GM21447 (cell line): ENCODE measurements at regions not wholly inside any gene's neighbourhood (a gene's known extent, or its start where the extent isn't known, plus 50 kb on each side); places are given as distances from the start of the nearest gene placed in this dataset.

Experiments
- ATAC-seq: cut with Tn5 transposase; IDR thresholded peaks from one replicate; pipeline ENCODE4 v1.9.1; 2021; ENCODE audit not compliant: unreplicated experiment

DNA sequence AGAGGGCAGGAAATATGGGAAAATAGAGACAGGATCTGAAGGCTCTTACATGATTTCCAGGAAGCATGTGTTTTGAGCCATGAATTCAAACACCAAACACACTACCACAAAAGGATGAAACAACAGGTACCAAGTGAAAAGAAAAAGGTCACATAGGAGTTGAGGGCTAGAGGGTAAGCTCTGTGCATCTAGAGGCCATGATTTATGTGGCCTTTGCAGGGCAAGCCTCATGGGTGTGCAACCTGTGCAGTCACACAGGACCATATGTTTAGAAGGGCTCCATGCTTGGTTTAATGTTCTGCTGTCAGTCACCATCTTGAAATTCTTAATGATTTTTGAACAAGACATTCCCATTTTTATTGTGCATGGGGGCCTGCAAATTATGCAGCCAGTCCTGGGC lies 134.5 kb upstream of the CCDC68 start:
- ATAC-seq, result no peak

DNA sequence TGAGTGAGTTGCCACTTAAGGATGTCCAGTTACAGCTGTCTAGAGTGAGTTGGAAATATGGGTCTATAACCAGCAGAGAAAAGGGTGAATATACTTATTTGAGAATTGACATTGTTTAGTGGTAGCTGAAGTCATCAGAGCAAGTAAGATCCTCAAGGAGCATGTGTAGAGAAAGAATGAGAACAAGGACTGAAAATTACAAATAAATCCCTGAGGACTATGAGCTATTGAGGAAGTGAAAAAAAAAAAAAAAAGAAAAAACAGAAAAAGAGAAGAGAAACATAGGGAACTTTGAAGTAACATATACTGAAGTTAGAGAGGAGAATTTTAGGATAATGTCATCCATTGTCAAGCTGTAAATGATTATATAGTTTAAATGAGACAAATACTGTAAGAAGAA lies 134.0 kb upstream of the CCDC68 start:
- ATAC-seq, result no peak

DNA sequence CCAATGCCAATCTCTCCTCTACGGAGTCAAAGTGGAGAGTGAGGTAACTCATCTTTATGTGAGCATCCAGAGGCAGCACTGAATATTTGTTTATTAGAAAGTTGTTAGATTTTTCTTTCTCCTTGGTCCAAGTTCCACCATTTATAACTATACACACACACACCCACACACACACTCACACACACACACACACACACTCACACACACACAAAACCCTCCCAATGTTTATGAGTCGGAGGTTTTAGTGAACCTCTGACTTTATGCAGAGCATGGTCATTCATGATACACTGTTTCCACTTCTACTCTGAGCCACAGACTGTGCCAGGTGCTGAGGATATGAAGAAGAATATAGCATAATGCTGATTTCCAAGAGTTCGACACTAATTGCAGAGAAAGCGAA lies 132.9 kb upstream of the CCDC68 start:
- ATAC-seq, result no peak

DNA sequence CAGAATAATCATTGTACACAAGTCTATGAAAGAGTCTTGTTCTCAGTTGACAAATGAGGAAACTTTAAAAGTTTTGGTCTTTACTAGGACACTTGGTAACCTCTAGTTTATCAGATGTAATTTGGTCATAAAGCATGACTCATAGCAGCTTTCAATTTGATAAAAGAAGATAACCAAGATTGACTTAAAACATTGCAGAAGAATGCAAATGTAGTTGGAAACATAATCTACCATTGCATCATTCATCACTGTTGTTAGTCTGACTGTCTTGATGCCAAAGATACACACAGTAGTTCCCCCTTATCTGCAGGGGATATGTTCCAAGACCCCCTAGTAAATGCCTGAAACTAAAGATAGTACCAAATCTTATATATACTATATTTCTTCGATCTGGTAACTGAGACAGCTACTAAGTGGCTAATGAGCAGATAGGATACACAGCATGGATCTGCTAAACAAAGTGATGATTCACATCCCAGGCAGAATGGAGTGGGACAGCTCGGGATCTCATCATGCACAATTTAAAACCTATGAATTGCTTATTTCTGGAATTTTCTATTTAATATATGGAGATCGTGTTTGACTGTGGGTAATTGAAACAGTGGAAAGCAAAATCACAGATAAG lies 131.4 kb upstream of the CCDC68 start:
- no peak for ATAC-seq

DNA sequence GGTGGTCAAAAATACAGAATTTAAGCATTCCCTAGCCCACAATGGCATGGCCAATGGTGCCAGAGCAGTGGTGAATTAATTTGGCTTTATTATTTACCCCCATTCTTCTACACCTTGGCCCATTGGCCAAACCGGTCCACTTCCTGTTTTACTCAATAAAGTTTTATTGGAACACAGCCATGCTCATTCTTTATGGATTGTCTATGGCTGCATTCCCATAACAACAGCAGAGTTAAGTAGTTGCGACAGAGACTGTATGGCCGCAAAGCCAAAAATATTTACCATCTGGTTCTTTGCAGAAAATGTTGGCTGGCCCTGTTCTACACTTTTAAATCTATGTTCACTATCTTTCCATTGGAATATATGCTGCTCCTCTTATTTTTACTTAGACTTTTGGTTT lies 130.3 kb upstream of the CCDC68 start:
- ATAC-seq, result no peak

DNA sequence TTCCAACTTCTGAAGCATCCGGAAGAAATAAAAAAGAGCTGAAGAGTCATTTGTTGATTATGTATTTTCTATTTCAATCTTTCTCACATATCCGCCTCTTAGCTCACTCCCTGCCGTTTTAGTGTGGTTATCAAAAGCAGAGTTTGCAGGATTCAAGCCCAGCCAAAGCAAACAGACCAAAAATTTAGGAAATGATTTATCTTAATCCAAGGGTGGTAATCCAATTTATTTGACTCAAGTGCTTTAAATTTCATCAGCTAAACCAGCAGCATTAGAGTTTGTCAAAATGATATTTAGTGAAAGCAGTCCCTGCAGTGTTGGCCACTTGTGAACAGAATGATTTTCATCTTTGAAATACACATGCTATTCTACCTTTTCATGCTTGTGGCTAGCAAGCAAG lies 129.3 kb upstream of the CCDC68 start:
- ATAC-seq, result no peak

DNA sequence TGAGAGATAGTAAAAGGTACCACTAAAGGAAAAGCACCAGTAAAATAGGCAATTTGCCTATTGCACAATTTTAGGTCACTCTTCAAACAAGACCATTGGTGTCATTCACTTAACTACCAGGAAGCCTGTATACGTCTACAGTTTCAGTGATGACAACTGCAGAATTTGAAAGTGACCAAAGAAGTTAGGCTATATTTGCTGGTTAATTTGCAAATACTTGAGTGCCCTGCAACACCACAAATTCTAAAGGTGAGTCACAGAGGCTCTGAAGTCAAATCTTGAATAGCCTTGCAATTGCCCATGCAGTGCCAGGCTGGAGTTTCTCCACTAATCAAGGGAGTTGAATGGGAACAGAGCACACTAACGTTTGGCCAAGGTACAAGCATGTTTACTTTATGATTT lies 128.7 kb upstream of the CCDC68 start:
- no peak for ATAC-seq

DNA sequence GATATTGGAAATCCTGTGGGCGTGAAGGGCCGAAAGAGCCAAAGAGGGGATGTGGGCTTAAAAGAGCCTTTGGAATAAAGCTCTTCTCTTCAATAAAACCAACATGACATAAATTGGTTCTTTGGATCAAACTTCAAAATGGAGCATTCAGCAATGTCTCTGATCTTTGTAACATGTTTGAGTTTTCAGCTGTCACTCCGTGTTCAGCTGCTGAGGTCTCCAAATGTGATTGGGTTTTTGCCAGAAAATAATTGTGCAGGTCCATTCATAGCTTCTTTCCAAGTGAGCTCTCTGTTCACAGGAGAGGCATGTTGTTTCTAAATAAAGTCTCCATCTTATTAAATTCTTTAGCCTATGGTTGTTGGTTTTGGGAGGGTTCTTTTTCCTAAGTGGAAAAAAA lies 127.6 kb upstream of the CCDC68 start:
- ATAC-seq, result no peak

DNA sequence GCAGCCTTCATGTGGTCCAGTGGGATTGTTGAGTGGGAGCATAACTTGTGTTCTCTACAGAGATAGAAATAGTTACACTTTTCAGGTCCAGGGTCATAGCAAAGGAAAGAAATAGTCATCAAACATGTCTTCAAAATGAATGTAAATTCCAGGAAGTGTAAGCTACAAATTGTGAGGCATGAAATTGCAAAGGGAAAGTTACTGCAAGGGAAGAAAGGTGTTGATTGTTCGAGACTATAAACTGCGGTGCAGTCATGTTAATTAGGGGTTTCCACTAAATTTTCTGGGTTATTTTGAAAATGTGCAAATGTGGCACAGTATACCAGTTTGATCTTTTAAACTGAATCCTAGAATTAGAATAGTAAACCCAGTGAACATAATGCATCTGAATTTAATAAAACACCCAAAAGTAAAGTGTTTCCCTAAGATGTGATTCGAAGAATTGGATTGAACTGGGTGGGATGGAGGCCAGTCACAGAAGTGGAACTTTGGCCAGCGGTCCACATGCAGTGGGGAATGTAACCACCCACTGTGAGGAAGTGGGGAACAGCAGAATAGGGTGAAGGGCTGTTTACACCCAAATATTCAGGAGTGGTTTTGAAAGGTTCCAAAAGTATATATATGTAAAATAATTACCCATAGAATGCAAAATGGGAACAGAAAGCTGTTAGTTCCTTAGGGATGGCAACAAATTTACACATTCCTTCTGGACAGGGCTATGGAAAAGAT lies 126.5 kb upstream of the CCDC68 start:
- ATAC-seq, result no peak

DNA sequence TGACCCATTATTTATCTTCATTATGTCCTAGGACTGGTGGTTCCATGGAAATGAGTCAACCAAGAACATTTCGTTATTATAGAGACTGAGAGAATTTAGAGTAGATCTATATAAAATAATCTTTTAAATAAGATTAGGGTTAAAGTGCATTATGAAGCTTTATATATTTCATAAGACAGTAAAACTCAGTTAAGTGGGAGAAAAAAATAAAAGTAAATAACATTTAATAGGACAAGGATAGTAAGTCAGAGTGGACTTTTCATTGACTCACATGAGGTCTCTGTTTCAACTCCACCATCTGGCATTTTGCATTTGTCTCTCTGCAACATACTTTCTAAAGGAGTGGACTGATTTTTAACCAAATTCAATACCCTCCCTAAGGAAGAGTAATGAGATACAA lies 125.3 kb upstream of the CCDC68 start:
- no peak for ATAC-seq

DNA sequence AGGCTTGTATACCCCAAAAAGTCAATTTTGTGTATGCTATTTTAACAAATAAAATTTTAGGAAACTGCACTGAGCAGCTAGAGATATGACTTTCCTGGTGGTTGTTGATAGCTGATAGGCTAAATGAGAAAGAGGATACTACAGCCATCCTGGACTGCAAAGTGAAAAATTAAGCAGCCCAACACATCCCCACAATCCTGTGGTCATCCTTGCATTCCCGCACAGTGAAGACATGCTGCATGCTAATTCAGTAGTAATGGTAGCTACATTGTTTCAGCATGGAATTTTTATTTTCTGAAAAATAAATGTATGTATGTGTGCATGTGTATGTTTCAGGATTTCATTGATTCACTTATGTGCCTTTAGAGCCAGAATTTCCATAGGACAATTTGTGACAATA lies 124.2 kb upstream of the CCDC68 start:
- no peak for ATAC-seq

DNA sequence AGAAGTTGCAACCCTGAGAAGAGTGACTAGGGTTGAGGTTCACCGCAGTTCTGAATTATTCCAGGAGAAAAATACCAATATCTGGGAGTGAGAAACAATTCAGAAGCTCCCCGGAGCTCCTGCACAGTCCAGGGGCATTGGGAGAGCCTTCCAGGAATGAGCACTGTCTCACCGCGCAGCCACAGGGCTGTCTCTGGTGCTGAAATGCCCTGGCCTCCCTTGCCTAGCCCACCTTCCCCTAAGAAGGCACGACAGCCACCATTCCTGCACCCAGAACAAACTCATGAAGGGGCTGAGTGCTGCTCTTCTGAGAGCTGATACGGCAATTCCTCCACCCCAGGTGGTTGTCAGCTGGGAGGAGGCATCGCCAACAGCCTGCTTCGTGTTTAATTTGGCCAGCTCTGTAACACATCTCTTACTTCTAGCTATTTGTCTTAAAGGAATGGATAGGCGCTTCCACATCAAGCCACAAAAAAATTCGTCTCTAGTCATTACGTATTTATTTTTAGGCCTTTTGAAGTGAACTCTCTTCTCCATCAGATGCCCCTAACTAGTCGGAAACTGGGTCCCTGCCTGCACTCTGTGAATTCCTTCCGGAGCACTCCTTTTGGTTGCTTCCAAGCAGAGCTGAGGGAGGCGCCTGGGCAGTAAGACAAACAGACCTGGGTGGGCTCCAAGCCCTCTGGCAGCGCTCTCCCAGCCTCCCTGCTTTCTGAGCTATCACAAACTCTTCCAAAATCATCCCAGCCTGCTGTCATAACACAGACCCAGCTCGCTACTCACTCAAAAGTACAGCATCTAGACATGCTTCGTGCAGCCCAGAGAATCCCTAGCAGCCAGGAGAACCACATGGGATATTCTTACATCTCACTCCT lies 120.5 kb upstream of the CCDC68 start:
- no peak for ATAC-seq

DNA sequence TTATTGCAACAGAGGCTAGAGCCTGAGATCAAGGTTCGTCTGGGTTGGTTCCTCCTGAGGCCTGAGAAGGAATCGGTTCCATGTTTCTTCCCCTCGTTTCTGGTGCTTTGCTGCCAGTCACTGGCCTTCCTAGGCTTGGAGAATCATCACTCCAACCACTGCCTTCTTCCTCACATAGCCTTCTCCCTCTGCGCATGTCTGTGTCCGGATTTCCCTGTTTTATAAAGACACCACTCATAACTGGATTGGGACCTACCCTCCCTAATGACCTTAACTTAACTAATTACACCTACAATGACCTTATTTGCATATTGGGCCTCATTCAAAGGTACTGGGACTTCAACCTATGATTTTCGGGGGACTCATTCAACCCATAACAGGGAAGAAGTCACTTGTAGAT lies 119.8 kb upstream of the CCDC68 start:
- no peak for ATAC-seq

DNA sequence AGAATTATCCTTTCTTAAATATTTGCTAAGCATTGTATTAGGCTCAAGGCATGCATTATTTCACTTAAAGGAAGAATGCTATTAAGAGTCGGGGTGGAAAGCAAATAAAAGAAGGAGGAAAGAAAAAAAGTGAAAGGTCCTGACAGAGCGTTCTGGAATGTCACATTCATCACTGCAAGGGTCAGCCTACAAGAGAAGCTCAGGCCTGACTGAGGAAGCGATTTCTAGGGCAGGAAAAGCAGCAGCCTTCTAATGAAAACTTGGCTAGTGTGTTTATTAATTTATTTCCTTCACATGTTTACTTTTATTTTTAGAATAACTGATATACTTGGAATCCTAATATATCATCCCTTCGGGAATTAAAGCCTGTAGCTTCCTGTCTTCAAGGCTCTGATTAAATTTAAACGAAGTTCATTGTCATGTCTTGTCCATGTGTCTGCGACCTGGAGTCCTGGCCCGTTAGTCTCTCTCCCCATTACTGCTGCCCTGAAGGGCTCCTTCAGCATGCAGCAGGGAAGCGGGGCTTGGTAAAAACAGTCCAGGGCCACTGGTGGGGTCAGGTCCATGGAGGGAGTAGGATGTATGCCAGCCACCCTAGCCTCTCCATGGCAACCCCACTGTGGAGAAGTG lies 119.2 kb upstream of the CCDC68 start:
- no peak for ATAC-seq

DNA sequence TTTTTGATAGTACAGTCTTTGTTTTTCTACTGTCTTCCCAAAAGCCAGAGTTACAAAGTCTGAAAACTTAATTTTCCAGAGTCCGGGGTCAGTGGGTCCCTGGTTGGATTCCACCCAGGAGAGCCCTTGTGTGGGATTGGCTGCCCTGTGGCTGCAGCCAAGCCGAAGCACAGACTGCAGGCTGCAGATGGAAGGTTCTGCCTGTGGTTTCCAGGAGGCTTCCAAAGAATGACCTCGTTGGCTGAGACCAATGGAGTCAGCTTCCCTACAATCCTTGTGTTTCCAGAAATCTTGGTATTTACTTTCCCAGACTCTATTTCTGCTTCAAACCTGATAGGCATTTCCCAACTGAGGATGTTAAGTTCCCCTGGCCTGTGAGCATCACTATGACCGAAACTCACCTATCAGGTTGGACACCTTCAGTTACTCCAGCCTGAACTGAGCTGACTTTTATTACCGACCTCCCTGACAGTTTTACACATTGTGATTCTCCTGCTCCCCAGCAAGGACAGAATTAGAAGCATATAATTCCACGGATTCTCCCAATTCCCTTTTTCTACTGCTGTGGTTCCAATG lies 117.5 kb upstream of the CCDC68 start:
- ATAC-seq, result no peak

DNA sequence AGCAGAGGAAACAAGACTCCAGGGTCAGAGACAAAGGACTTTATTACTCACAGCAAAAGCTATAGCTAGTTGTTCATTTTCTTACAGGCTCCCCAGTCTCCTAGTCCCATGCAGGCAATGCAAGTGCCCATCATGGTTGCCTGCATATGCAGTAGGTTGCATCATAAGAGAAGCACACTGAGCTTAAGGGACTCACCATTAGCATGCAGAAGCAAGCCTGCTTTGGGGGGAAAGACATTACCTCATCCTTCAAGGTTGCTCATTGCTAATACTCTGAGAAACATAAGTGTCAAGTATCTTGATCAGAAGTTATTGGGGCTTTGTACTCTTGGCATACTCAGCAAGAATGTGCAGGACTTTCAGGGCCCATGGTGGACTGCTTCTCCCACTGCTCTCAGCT lies 114.6 kb upstream of the CCDC68 start:
- no peak for ATAC-seq

DNA sequence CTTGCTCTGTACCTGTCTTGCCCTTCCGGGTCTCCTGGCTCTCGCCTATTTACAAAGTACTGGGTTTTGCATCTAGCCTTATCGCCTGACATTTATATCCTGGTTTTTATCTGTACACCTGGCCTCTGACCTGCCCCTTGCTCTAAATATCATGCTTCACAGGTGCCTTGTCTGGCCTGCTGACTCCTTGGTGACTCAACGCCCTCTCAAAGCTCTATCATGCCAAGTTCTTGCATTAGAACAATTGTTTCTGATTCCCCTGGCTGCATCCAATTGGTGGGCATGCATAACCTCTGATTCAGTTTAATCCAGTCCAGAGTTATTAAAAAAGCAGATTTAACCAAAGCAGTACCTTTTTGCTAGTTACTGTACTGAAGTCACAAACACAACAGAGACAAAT lies 113.9 kb upstream of the CCDC68 start:
- ATAC-seq, result no peak

DNA sequence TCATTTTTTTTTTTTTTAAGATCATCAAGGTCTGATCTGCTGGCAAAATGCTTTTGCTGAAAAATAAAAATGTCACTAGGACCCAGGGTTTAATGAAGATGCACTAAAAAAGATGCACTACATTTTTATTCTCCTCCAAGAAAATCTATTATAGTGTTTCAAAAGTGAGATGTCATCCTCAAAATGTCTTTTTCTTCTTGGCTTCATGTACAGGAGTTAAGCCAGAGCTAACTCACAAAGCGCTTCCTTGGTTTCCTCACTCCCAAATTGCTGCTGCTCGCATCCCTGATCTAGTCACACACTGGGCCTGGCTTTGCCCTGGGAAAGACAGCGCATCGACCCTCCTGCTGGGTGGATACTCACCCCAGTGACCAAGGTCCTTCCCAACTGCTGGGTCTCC lies 113.4 kb upstream of the CCDC68 start:
- no peak for ATAC-seq

DNA sequence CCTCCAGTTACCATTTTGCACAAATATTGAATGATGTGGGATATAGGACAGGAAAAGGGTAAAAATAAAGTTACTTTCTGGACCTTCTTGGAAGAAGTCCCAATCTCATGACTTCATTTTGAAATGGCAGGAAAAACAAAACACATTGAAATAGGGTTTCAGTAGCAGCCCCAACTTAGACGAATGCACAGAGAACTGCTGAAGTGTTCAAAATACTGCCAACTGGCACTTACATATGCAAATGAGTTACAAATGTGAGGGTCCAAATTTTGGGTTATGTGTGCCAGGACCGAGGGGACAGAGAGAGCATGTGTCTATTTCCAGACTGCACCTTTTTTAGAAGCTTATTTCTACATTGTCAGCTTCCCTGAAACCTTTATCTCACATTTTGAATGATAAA lies 112.9 kb upstream of the CCDC68 start:
- no peak for ATAC-seq

DNA sequence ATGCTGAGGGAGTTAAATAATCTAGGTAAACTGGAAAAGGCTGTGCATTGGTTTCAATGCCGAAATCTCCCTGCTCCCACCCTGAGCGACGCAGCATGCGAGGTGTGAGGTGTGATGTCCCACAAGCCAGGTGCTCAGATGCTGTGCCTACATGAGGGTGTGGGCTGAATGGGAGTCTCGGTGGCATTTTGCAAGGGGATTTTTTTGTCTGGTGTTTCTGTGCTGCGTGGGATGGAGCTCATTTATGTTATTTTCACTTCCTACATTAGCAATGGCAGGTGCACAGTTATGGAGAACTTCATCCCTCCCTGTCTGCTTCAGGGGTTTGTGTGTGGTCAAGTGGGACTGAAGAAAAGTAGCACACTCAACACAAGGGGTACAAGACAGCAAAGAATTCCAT lies 110.2 kb upstream of the CCDC68 start:
- ATAC-seq, result peak; percentile 78

DNA sequence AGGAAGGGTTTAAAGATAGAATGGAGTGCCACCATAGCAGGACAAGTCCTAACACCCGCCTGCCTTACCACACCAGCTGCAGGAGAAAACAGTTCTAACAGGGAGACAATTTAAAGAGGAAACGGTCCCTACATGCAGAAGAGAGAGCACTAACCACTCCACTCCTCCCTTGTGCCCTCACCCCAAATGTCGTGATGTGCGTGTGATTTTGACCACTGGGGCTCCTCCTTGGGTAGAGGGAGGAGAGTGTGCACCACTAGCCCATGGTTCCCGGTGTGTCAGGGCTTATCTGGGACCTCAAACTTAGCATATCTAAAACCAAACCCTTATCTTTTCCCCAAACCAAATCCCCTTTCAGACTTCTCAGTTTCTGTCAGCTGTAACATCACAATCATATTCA lies 105.5 kb upstream of the CCDC68 start:
- ATAC-seq, result peak; percentile 44
